HG03025 (cell line): ENCODE measurements at regions not wholly inside any gene's neighbourhood (a gene's known extent, or its start where the extent isn't known, plus 50 kb on each side); places are given as distances from the start of the nearest gene placed in this dataset.

Source experiments
- ATAC-seq: cut with Tn5 transposase; IDR thresholded peaks from one replicate; pipeline ENCODE4 v1.9.1; 2021; ENCODE audit warnings: mild to moderate bottlenecking, moderate library complexity; ENCODE audit not compliant: unreplicated experiment, low FRiP score

DNA sequence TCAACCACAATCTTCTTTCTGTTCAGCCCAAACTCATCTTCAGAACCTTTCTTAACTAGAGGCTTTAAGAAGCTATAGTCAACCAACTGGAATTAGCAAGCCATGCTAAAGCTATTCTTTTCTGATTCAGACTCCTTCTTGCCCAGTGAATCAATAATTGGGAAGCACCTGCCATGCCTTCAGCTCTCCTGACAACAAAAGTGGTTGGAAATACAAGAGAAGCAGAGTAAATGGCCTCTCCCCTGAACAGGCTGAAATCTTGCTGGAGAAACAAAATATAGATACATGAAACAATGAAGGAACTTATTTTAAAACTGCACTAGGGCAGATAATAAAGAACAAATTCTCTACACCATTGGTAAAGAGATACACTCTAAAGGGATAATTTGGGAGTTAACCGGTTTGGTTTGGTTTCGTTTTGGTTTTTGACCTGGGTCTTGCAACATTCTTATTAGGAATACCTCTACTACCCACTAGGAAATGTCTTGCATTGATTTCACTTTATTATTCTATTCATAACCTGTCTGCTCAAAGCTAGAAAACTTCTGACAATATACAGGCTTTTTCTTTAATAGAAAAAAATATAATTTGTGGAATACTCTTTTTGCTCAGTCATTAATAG, 173.6 kb upstream of the DYNLRB2 start:
- no peak for ATAC-seq

DNA sequence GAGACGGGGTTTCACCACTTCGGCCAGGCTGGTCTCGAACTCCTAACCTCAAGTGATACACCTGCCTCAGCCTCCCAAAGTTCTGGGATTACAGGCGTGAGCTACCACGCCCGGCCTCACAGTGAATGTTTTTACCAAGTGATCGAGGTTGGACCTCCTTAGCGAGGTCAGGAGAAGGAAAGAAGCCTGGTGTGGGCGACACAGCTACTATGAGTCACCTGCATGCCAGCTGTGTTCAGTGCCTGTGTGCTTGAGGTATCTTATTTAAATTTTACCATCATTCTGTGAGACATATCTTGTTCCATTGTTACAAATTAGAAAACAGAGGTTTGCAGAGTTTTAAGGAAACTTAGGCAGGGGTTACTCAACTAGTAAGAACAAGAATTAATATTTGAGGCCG, 174.8 kb upstream of the DYNLRB2 start:
- ATAC-seq, result no peak

DNA sequence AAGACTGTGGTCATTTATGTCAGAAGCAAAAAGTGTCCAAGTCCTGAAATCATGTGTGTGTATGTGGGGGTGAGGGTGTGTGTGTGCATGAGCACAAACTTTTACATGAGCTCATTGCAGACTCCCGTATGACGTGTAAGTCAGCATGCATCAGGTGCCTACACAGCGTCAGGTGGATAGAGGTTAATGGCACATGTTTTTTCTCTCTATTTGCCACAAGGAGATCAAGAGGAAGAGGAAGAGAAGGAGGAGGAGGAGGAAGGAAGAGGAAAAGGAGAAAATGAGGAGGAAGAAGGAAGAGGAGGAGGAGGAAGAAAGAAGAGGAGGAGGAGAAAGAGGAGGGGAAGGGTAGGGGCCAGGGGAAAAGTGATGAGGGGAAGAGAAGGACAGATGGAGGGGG, 178.0 kb upstream of the DYNLRB2 start:
- ATAC-seq, result no peak

DNA sequence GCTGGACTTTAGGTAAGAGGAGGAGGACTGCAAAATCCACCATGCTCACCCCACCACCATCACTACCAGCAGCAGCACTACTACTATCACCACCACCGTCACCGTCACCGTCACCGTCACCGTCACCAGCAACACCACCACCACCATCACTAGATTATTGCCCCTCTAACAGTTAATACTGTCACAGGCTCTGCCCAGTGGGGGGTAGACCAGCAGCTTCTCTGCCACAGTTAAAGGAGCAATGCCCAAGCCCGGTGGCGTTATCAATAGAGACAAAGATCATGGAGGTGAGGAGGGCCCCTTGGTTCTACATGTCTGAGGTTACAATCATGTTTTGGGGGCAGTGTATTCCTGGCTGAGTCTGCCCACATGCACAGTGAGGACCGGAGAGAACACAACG, 184.4 kb upstream of the DYNLRB2 start:
- no peak for ATAC-seq

DNA sequence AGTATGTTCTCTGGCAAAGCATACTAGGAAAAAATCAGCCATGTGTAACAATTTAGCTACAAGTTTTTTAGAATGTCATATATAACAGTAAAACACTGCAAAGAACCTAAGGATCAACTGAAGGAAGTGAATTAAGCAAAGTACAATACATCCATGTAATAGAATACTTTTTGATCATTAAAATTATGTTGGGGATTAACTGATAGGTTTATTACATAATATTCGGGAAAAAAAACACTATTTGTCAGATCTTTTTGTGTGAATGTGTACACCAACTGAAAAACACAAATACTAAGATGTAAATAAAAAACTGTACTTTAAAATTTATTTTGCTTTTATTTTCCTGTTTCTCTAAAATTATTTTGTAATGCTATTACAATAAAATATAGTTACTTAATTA, 185.5 kb upstream of the DYNLRB2 start:
- no peak for ATAC-seq

DNA sequence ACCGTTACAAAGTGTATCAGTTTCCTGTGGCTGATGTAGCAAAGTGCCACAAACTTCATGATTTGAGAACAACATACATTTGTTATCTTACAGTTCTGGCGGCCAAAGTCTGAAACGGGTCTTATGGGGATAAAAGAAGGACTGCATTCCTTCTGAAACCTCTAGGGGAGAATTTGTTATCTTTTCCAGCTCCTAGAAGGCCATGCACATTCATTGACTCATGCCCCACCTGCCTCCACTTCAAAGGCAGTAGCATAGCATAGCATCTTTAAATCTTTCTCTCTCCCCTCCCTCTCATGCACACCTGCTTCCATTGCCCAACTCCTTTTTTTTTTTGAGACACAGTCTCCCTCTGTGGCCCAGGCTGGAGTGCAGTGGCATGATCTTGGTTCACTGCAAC, 190.7 kb upstream of the DYNLRB2 start:
- ATAC-seq, result no peak

DNA sequence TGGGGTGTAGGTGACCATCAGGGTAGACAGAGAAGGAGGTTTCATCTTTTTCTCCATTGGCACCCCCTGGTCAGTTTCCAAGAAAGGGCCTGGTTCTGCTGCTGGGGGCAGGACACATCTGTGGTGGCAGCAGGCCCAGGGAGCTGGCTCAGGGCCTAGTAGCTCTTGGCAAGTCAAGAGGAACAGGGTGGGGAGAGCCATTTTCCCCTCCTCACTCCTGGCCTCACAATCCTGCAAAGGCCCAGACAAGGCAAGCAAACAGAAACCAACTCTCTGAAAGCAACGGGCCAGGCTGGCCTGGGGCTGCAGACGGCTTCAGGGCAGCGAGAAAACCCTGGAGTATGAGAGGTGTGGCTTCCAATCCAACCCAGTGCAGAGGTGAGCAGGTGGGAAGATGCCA, 192.9 kb upstream of the DYNLRB2 start:
- no peak for ATAC-seq

DNA sequence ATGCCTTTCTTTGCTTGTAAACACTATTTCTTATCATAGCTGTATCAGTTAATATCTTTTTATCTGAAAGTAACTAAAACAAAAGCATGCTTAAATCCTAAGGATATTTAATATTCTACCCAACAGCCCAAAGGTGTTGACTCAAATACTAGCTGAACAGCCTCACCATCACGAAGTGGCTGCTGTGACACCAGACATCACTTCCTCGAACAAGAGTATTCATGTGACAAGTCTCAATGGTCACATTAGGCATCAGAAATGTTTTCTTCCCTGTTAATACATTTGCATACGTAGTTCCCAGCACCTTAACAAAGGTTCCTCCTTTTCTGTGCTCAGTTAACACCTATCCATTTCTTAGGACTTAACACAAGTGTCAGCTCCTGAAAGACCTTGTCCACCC, 193.8 kb upstream of the DYNLRB2 start:
- ATAC-seq, result no peak

DNA sequence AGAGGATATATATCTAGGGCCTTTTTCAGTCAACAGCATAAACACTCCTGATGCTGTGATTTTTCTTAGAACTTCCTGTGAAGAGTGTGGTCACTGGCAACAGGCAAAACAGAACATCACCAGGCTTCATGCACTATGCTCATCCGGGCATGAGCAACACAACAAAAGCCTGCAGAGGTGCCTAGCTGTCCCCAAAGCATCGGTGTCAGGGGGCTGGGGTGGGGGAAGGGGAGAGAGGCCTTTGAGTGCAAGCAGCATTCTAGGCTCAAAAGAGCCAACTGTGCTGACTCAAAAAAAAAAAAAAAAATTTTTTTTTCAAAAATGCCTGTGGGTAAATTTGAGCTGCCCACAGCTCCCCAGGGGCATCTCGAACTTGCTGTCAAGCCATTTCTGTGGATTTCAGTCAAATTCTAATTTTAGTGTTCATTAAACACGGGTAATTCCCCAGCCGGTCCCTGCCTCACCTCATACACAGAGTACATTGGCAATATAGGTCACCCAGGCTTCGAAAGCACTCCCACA, 194.6 kb upstream of the DYNLRB2 start:
- no peak for ATAC-seq

DNA sequence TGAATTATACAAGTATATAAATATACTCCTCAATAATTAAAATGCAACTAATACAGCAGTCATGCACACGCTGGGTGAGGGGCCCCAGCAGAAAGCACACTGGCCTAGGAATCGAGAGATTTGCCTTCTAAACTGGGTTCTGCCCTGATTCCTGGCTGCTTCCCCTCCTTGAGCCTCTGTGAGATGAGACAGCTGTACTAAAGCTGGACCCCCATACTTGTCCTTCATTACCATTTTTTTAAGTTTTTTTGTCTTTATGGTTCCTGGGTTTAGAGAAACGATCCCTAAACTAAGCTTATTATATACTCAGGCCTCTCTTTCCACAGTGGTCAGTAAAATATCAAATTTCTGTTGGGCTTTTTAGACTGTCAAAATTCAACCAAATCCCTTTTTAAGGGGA, 195.1 kb upstream of the DYNLRB2 start:
- no peak for ATAC-seq

DNA sequence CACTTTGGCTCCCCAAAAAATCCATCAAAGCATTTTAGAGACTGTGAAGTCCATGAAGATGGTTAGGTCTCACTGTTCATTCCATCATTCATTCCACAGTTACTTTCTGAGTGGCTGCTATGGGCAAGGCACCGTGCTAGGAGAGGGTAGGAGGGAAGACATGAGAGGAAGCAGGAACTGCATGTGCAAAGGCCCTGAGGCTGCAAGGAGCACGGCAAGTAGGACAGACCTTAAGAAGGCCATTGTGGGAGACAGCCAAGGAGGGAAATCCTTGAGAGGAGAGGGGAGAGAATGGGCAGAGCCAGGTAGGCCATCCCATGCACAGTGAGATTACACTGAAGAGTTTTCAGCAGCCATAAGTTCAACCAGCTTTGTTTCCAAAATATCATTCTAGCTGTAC, 196.2 kb upstream of the DYNLRB2 start:
- no peak for ATAC-seq

DNA sequence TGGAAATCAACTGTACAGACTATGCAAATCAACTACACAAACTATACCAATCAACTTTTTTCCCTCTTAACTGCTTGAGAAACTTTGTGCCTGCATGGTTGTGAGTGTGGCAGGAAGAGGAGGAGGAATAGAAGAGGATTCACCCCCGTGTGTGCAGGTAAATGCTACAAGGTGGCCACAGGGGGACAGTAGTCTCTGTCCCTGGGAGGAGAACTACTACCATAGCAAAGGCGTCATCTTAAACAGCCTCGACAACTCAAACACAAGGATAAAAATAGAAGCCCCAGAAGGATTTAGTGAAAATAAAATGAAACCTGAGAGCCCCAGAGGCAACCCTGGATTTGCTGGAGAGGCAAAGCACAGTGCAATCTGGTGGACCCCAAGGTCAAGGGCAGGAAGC, 199.5 kb upstream of the DYNLRB2 start:
- no peak for ATAC-seq

DNA sequence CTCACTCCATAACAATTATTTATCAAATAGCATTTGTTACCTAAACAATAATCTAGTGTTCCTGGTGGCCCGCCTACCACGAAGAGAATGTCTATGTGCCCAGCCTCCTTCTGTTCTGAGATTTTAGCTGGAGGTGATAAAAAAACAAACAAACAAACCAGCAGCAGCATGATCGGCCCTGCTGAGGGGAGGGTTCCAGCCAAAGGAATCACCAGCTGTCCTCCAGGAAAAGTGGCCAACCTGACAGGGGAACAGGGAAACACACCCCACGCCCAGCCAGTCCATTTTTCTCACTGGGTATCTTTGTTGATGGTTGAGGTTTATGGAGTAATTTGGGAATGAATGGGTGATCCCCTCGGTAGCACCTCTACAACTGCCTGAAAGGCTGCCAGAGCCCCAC, 203.0 kb upstream of the DYNLRB2 start:
- ATAC-seq, result no peak

DNA sequence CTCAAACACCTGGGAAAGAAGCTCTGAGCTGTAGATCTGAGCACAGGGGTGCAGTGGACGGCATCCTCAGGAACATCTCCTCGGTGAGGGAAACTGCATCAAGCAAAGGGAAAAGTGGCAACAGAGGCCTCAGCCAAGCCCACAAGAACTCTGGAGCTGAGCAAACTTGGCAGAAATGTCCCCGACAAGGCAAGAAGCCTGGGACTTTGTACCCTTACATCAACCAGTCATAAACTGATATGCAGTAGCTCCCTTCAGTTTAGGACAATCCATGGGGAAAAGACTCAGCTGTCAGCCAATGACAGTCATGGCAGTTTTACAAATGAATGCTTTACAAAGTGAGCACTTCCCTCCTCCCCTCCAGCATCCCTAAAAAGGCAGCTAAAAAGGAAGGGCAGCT, 210.0 kb upstream of the DYNLRB2 start:
- ATAC-seq, result no peak

DNA sequence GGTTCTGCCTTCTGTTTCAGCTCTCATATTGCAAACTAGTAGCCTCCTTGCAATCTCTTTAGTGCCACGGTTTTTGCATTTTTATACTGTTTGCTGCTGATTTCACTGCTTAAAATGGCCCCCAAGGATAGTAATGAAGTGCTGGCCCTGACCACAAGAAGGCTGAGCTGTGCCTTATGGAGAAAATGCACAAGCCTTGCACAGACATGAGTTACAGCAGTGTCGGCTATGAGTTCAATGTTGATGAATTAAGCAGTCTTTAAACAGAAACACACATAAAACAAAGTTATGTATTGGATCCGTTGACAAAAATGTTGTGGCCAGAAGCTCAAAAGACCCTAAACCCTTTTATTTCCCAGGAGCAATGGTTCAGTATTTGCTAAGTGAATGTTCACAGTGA, 210.6 kb upstream of the DYNLRB2 start:
- no peak for ATAC-seq

DNA sequence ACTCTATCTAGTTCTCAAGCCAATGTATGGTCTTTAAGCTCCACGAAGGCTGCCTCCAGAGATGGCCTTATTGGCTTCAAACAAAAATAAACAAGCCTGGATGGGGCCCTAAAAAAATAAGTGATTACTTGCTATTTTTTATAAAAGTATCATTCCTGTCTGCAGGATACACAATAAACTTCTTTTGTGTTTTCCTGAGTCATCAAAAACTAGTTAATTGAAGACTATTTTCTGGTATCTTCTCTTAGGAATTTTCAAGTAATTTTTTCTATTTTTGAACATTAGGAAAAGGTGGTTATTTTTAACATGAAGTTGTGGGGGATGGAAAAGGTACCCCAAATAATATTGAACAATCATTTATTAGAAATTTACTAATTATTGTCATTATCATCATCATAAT, 213.1 kb upstream of the DYNLRB2 start:
- no peak for ATAC-seq

DNA sequence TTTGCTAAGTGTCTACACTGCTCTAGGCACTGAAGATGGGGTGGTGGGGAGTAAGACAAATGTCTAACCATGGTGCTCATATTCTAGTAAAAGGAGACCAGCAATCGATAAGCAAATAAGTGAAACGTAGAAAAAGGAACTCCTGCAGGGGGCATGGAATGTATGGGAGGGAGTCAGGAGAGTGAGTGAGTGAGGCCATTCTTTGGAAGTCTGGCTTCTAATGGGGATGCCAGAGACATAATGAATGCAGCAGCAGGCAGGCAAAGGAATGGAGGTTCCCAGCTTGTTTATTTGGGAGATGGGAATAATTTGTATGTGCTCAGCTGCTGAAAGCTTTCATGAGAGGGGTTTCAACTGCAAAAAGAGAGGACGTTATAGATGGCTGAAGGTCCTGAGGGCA, 216.4 kb upstream of the DYNLRB2 start:
- no peak for ATAC-seq

DNA sequence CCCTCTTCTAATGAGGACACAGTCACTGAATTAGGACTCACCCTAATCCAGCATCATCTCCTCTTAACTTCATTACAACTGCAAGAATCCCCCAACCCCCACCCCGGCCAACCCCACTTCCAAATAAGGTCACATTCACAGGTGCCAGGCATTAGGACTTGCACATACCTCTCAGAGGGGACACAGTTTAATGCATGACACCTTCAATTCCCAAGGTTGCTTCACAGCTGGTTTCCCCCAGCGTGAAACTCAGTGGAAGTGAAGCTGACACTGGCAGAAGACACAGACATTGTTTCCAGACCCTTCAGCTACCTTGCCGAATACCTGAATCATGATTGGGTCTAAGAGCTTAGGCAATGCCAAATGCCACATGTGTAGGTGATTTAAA, 217.0 kb upstream of the DYNLRB2 start:
- no peak for ATAC-seq

DNA sequence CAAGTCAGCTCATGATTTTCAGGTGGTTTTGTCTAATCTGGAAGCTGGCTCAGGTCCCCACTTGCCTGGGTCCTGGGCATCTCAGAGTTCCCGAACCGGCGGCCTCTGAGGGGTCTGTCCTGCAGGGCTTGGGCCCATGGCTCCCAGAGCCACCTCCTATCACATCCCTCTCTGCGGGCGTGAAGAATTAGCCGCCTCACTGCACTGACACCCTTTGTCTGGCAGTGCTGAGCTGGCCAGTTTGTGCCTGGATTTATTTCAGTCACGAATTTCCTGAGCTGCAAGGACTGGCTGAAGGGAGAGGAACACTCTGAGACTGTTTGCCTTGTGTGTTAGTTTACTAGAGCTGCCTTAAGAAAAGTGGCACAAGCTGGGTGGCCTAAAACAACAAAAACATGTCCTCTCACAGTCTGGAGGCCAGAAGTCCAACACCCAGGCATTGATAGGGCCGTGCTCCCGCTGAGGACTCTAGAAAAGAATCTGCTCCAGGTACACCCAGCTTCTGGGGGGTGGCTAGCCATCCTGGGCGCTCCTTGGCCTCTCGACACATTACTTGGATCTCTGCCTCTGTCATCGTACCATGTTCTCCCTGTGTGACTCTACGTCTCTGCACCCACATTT, 217.5 kb upstream of the DYNLRB2 start:
- no peak for ATAC-seq

DNA sequence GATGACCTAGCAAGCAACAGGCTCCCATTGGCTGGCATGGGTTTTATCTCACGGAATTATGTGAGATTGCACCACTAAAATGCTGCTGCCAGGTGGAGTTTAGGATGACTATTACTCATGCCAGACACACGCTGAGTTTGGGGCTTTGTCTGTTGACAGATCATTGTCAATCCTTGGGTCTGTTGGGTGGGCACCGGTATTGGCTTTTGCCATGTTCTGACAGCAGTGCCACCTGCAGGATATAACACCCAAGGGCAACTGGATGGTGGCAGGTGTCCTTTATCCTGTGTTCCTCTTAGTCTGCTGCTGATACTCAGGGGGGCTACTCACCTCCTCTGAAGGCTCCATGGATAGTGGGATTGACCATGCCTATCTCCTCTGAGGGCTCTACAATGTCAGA, 221.6 kb upstream of the DYNLRB2 start:
- no peak for ATAC-seq

DNA sequence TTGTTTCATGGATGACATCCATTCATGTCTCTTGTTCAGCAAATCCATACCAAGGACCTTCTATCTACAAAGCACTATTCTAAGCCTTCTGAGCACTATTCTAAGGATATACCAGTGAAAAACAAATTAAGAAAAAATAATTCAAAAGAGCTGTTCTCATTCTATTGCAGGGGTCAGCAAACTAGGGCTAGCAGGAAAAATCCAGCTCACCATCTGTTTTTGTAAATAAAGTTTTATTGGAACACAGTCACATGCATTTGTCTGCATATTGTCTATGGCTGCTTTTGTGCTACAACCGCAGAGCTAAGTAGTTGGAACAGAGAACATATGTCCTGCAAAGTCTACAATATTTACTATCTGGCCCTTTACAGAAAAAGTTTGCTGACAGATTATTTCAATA, 222.7 kb upstream of the DYNLRB2 start:
- ATAC-seq, result no peak

DNA sequence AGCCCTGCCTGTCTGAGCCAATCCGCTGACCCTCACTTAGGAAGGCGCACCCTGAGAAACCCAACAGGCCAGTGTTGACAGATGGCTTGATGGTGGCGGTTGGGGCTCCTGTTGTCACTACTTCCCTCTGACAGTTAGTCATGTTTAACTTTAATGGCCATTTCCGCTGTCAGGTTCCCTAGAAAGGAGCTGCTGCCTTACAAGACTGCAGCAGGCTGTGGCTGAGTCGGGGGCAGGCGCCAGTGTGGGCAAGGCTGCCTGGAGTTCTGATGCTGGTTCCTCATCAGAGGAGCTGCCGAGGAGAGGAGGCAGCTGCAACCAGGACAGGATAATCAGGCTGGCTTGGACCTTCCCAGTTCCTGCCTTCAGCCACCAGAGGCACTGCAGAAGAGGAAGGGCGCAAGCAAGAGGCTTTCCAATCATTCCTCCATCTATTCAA, 223.2 kb upstream of the DYNLRB2 start:
- no peak for ATAC-seq

DNA sequence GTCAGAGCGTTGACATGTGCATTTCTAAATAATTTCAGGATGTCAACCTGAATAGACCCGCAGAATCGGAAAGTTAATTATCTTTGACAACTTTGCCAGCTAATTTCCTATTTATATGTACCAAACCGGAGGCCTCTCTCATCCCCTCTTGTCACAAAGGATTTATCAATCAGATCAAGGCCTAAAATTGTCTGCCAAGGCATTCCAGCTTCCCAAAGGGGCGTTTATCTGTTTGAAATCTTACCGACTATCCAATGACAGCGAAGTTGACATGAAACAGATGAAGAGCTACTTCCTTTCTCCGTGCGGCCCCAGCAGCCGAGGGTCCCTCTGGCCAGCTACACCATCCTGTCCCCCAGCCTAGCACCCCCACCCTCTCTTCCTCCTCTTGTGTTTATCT, 223.7 kb upstream of the DYNLRB2 start:
- no peak for ATAC-seq
